ENCODE measurements at regions not wholly inside any gene's neighbourhood (a gene's known extent, or its start where the extent isn't known, plus 50 kb on each side); places are given as distances from the start of the nearest gene placed in this dataset.
A peak's percentile ranks its signal among the peaks of the same experiment; 100 is the strongest.

- no peak for DNase-seq (ENCODE audit: low spot score)
- no peaks in the 10 kb centered on the region for H3K36me3 ChIP-seq (replicated peaks in 1 of 2; ENCODE audit: control insufficient read depth in 2 of 2, insufficient read depth in 2 of 2, low read length in 2 of 2)
- H4K91ac ChIP-seq (ENCODE audit: low read depth, low read length, poor library complexity), result no peak overlapping the region
- no peak overlapping the region for H2BK120ac ChIP-seq (ENCODE audit: low read depth, low read length)
- WGBS, 2 donors (ENCODE audit: extremely low coverage in 2 of 2, insufficient read length in 2 of 2, insufficient replicate concordance in 1 of 2), result no CpG with 5 or more reads among the region's 10 CpGs
- H3K18ac ChIP-seq (ENCODE audit: low read length), result peak overlapping the region; percentile 20
- no peaks in the 10 kb centered on the region for H3K4me1 ChIP-seq (ENCODE audit: control insufficient read depth in 2 of 2, insufficient read depth in 1 of 2, low read depth in 1 of 2, low read length in 2 of 2)
- H2AK5ac ChIP-seq (ENCODE audit: low read depth, low read length), result no peak overlapping the region
- H2BK5ac ChIP-seq (ENCODE audit: low read length), result no peak overlapping the region
- H4K8ac ChIP-seq (ENCODE audit: low read depth, low read length), result no peak overlapping the region
- H2AFZ ChIP-seq (ENCODE audit: low read length), result peak overlapping the region; percentile 74
- no peak overlapping the region for H3K27ac ChIP-seq (replicated peaks; ENCODE audit: low read length)
- no peak overlapping the region for H3K14ac ChIP-seq (ENCODE audit: low read length)
- no peak overlapping the region for H3K4me2 ChIP-seq (ENCODE audit: insufficient read depth, low read length, poor library complexity, severe bottlenecking)
- H3K23ac ChIP-seq (ENCODE audit: low read depth, low read length, poor library complexity), result no peak overlapping the region
- H3K9ac ChIP-seq (ENCODE audit: low read depth, low read length, poor library complexity), result no peak overlapping the region
- H3K79me1 ChIP-seq (ENCODE audit: low read depth, low read length), result no peaks in the 10 kb centered on the region
- peaks cover 4 to 22% of the 10 kb centered on the region in 2 donors for H3K9me3 ChIP-seq (replicated peaks in 1 of 2; ENCODE audit: control insufficient read depth in 2 of 2, insufficient read depth in 1 of 2, low read depth in 1 of 2, low read length in 2 of 2)
- no peak overlapping the region for H2BK12ac ChIP-seq (ENCODE audit: low read length)
- no peaks in the 10 kb centered on the region for H3K27me3 ChIP-seq (ENCODE audit: control insufficient read depth in 3 of 3, insufficient read depth in 3 of 3, low read depth in 1 of 3, low read length in 3 of 3)
- H2BK15ac ChIP-seq (ENCODE audit: low read length), result no peak overlapping the region
- no peak overlapping the region for H3K4ac ChIP-seq (ENCODE audit: low read length)
- no peak overlapping the region for H3K4me3 ChIP-seq (ENCODE audit: low read length in 2 of 2)
Measured at GRCh38 chr7:138352570-138353461, 107.2 kb upstream of the TRIM24 start.

GRCh38 chr7:138354066-138354465, 106.0 kb upstream of the TRIM24 start:
- no peak overlapping the region for H2AK5ac ChIP-seq (ENCODE audit: low read depth, low read length)
- no peak overlapping the region for H3K4me2 ChIP-seq (ENCODE audit: insufficient read depth, low read length, poor library complexity, severe bottlenecking)
- H4K8ac ChIP-seq (ENCODE audit: low read depth, low read length), result no peak overlapping the region
- H3K36me3 ChIP-seq (replicated peaks in 1 of 2; ENCODE audit: control insufficient read depth in 2 of 2, insufficient read depth in 2 of 2, low read length in 2 of 2), result no peaks in the 10 kb centered on the region
- no peak overlapping the region for H2BK120ac ChIP-seq (ENCODE audit: low read depth, low read length)
- H2BK15ac ChIP-seq (ENCODE audit: low read length), result no peak overlapping the region
- H2AFZ ChIP-seq (ENCODE audit: low read length), result no peak overlapping the region
- H3K23ac ChIP-seq (ENCODE audit: low read depth, low read length, poor library complexity), result no peak overlapping the region
- H3K18ac ChIP-seq (ENCODE audit: low read length), result no peak overlapping the region
- WGBS, 2 donors (ENCODE audit: extremely low coverage in 2 of 2, insufficient read length in 2 of 2, insufficient replicate concordance in 1 of 2), result no CpG with 5 or more reads among the region's 2 CpGs
- no peaks in the 10 kb centered on the region for H3K79me1 ChIP-seq (ENCODE audit: low read depth, low read length)
- H3K27ac ChIP-seq (replicated peaks; ENCODE audit: low read length), result no peak overlapping the region
- no peak overlapping the region for H3K14ac ChIP-seq (ENCODE audit: low read length)
- H3K4me1 ChIP-seq (ENCODE audit: control insufficient read depth in 2 of 2, insufficient read depth in 1 of 2, low read depth in 1 of 2, low read length in 2 of 2), result no peaks in the 10 kb centered on the region
- H2BK12ac ChIP-seq (ENCODE audit: low read length), result no peak overlapping the region
- no peak overlapping the region for H4K91ac ChIP-seq (ENCODE audit: low read depth, low read length, poor library complexity)
- DNase-seq (ENCODE audit: low spot score), result no peak
- no peak overlapping the region for H2BK5ac ChIP-seq (ENCODE audit: low read length)
- H3K9me3 ChIP-seq (replicated peaks in 1 of 2; ENCODE audit: control insufficient read depth in 2 of 2, insufficient read depth in 1 of 2, low read depth in 1 of 2, low read length in 2 of 2), result peaks cover 4 to 25% of the 10 kb centered on the region in 2 donors
- no peaks in the 10 kb centered on the region for H3K27me3 ChIP-seq (ENCODE audit: control insufficient read depth in 3 of 3, insufficient read depth in 3 of 3, low read depth in 1 of 3, low read length in 3 of 3)
- no peak overlapping the region for H3K4ac ChIP-seq (ENCODE audit: low read length)
- H3K9ac ChIP-seq (ENCODE audit: low read depth, low read length, poor library complexity), result no peak overlapping the region
- no peak overlapping the region for H3K4me3 ChIP-seq (ENCODE audit: low read length in 2 of 2)

GRCh38 chr7:138355254-138355653, 104.8 kb upstream of the TRIM24 start:
- Histone ChIP-seq H3K23ac (ENCODE audit: low read depth, low read length, poor library complexity) (no peak overlapping the region), H3K4me1 (ENCODE audit: control insufficient read depth in 2 of 2, insufficient read depth in 1 of 2, low read depth in 1 of 2, low read length in 2 of 2) (no peaks in the 10 kb centered on the region), H2BK15ac (ENCODE audit: low read length) (no peak overlapping the region), H3K9ac (ENCODE audit: low read depth, low read length, poor library complexity) (no peak overlapping the region), H2AK5ac (ENCODE audit: low read depth, low read length) (no peak overlapping the region), H2BK120ac (ENCODE audit: low read depth, low read length) (no peak overlapping the region), H4K91ac (ENCODE audit: low read depth, low read length, poor library complexity) (no peak overlapping the region), H3K27me3 (ENCODE audit: control insufficient read depth in 3 of 3, insufficient read depth in 3 of 3, low read depth in 1 of 3, low read length in 3 of 3) (no peaks in the 10 kb centered on the region), H4K8ac (ENCODE audit: low read depth, low read length) (no peak overlapping the region), H3K18ac (ENCODE audit: low read length) (no peak overlapping the region), H2BK12ac (ENCODE audit: low read length) (no peak overlapping the region), H3K36me3 (replicated peaks in 1 of 2; ENCODE audit: control insufficient read depth in 2 of 2, insufficient read depth in 2 of 2, low read length in 2 of 2) (no peaks in the 10 kb centered on the region), H3K4ac (ENCODE audit: low read length) (no peak overlapping the region), H2AFZ (ENCODE audit: low read length) (no peak overlapping the region), H3K14ac (ENCODE audit: low read length) (no peak overlapping the region), H3K27ac (replicated peaks; ENCODE audit: low read length) (no peak overlapping the region), H3K9me3 (replicated peaks in 1 of 2; ENCODE audit: control insufficient read depth in 2 of 2, insufficient read depth in 1 of 2, low read depth in 1 of 2, low read length in 2 of 2) (peaks cover 4 to 29% of the 10 kb centered on the region in 2 donors), H3K4me3 (ENCODE audit: low read length in 2 of 2) (no peak overlapping the region), H2BK5ac (ENCODE audit: low read length) (no peak overlapping the region), H3K4me2 (ENCODE audit: insufficient read depth, low read length, poor library complexity, severe bottlenecking) (no peak overlapping the region), H3K79me1 (ENCODE audit: low read depth, low read length) (no peaks in the 10 kb centered on the region)
- no peak for DNase-seq (ENCODE audit: low spot score)
- WGBS, 2 donors (ENCODE audit: extremely low coverage in 2 of 2, insufficient read length in 2 of 2, insufficient replicate concordance in 1 of 2), result no CpG with 5 or more reads among the region's 3 CpGs

DNA sequence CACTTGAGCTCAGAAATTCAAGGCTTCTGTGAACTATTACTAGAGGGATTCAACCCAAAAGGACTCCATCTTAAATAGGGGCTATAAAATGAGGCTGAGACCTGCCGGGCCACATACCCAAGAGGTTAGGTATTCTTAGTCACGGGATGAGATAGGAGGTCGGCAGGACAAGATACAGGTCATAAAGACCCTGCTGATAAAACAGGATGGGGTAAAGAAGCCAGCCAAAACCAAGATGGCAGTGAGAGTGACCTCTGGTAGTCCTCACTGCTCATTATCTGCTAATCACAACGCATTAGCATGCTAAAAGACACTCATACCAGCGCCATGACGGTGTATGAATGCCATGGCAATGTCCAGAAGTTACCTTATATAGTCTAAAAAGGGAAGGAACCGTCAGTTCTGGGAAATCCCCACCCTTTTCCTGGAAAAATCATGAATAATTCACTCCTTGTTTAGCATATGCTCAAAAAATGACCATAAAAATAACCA, 101.2 kb upstream of the TRIM24 start:
- Histone ChIP-seq H3K4me1 (ENCODE audit: control insufficient read depth in 2 of 2, insufficient read depth in 1 of 2, low read depth in 1 of 2, low read length in 2 of 2) (no peaks in the 10 kb centered on the region), H3K9ac (ENCODE audit: low read depth, low read length, poor library complexity) (no peak overlapping the region), H3K79me1 (ENCODE audit: low read depth, low read length) (no peaks in the 10 kb centered on the region), H3K23ac (ENCODE audit: low read depth, low read length, poor library complexity) (no peak overlapping the region), H2BK5ac (ENCODE audit: low read length) (no peak overlapping the region), H3K27ac (replicated peaks; ENCODE audit: low read length) (no peak overlapping the region), H3K4ac (ENCODE audit: low read length) (no peak overlapping the region), H3K36me3 (replicated peaks in 1 of 2; ENCODE audit: control insufficient read depth in 2 of 2, insufficient read depth in 2 of 2, low read length in 2 of 2) (no peaks in the 10 kb centered on the region), H2BK15ac (ENCODE audit: low read length) (no peak overlapping the region), H2BK12ac (ENCODE audit: low read length) (no peak overlapping the region), H3K14ac (ENCODE audit: low read length) (no peak overlapping the region), H2AK5ac (ENCODE audit: low read depth, low read length) (no peak overlapping the region), H4K8ac (ENCODE audit: low read depth, low read length) (no peak overlapping the region), H3K4me2 (ENCODE audit: insufficient read depth, low read length, poor library complexity, severe bottlenecking) (no peak overlapping the region), H3K9me3 (replicated peaks in 1 of 2; ENCODE audit: control insufficient read depth in 2 of 2, insufficient read depth in 1 of 2, low read depth in 1 of 2, low read length in 2 of 2) (peaks cover 0 to 16% of the 10 kb centered on the region in 2 donors), H2AFZ (ENCODE audit: low read length) (peak overlapping the region; percentile 27), H3K18ac (ENCODE audit: low read length) (no peak overlapping the region), H2BK120ac (ENCODE audit: low read depth, low read length) (no peak overlapping the region), H4K91ac (ENCODE audit: low read depth, low read length, poor library complexity) (no peak overlapping the region), H3K27me3 (ENCODE audit: control insufficient read depth in 3 of 3, insufficient read depth in 3 of 3, low read depth in 1 of 3, low read length in 3 of 3) (no peaks in the 10 kb centered on the region), H3K4me3 (ENCODE audit: low read length in 2 of 2) (no peak overlapping the region)
- WGBS, 2 donors (ENCODE audit: extremely low coverage in 2 of 2, insufficient read length in 2 of 2, insufficient replicate concordance in 1 of 2), result no CpG with 5 or more reads among the region's 7 CpGs
- DNase-seq (ENCODE audit: low spot score), result no peak

Data from neuronal stem cell (in vitro differentiated cells).